ENCODE measurements at regions not wholly inside any gene's neighbourhood (a gene's known extent, or its start where the extent isn't known, plus 50 kb on each side); places are given as distances from the start of the nearest gene placed in this dataset.

DNA sequence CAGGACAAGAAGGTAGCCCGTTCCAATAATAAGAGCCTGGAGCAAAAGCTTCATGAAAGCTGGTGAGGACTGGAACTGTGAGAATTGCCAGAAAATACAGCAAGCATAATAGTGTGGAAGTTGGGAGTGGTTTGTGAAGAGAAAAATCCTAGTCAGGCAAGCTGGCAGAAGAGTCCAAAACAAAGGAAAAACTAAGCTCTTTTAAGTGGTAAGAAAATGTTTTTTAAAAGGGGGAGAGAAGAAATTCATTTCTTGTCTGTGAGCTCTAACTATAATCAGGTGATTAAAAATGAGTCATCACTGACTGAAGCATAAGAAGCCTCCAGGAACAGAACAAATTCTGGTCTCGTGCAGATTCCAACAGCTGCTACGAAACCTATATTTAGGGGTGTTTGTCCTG lies 102.6 kb downstream of the CAAP1 start:
- Histone ChIP-seq H3K27me3 (ENCODE audit: control insufficient read depth, insufficient read depth, low read length) (no peaks in the 10 kb centered on the region), H3K4me1 (ENCODE audit: control insufficient read depth, insufficient read depth, low read length) (no peaks in the 10 kb centered on the region), H3K4me3 (ENCODE audit: low read depth in 2 of 2, low read length in 2 of 2) (no peak overlapping the region), H3K9me3 (ENCODE audit: control insufficient read depth, insufficient read depth, low read depth, low read length) (no peaks in the 10 kb centered on the region), H3K36me3 (ENCODE audit: control insufficient read depth, insufficient read depth, low read length) (no peaks in the 10 kb centered on the region), H3K27ac (ENCODE audit: low read length) (no peak overlapping the region)
- BruUV-seq (replicated peaks): no TSS peak
- ATAC-seq (no peak), DNase-seq (ENCODE audit: low read depth, low spot score) (no peak)
- CTCF ChIA-PET: no interaction called here
- intact Hi-C loops (cut with micrococcal nuclease; ENCODE audit: unreplicated experiment) (no loop called here), in situ Hi-C loops (cut with HindIII; ENCODE audit: low pct_unique_long_range_greater_than_20kb, low sequenced_read_pairs) (no loop called here)
- POLR2A ChIA-PET: interaction anchor here (0.6 kb wide), 1 partner anchor 828 kb away, joined by 5 read pairs; no protein-coding TSS in a partner anchor
- no peak for TF ChIP-seq SIN3A (IDR thresholded peaks at IDR 0.05; ENCODE audit: borderline replicate concordance, insufficient read depth, low read depth, low read length)
- TF ChIP-seq, protein P1, sequence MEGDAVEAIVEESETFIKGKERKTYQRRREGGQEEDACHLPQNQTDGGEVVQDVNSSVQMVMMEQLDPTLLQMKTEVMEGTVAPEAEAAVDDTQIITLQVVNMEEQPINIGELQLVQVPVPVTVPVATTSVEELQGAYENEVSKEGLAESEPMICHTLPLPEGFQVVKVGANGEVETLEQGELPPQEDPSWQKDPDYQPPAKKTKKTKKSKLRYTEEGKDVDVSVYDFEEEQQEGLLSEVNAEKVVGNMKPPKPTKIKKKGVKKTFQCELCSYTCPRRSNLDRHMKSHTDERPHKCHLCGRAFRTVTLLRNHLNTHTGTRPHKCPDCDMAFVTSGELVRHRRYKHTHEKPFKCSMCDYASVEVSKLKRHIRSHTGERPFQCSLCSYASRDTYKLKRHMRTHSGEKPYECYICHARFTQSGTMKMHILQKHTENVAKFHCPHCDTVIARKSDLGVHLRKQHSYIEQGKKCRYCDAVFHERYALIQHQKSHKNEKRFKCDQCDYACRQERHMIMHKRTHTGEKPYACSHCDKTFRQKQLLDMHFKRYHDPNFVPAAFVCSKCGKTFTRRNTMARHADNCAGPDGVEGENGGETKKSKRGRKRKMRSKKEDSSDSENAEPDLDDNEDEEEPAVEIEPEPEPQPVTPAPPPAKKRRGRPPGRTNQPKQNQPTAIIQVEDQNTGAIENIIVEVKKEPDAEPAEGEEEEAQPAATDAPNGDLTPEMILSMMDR (IDR thresholded peaks at IDR 0.05): no peak
- no peak for TF ChIP-seq POLR2AphosphoS5 (IDR thresholded peaks at IDR 0.05; ENCODE audit: low read depth, low read length)
- TF ChIP-seq, protein P2, sequence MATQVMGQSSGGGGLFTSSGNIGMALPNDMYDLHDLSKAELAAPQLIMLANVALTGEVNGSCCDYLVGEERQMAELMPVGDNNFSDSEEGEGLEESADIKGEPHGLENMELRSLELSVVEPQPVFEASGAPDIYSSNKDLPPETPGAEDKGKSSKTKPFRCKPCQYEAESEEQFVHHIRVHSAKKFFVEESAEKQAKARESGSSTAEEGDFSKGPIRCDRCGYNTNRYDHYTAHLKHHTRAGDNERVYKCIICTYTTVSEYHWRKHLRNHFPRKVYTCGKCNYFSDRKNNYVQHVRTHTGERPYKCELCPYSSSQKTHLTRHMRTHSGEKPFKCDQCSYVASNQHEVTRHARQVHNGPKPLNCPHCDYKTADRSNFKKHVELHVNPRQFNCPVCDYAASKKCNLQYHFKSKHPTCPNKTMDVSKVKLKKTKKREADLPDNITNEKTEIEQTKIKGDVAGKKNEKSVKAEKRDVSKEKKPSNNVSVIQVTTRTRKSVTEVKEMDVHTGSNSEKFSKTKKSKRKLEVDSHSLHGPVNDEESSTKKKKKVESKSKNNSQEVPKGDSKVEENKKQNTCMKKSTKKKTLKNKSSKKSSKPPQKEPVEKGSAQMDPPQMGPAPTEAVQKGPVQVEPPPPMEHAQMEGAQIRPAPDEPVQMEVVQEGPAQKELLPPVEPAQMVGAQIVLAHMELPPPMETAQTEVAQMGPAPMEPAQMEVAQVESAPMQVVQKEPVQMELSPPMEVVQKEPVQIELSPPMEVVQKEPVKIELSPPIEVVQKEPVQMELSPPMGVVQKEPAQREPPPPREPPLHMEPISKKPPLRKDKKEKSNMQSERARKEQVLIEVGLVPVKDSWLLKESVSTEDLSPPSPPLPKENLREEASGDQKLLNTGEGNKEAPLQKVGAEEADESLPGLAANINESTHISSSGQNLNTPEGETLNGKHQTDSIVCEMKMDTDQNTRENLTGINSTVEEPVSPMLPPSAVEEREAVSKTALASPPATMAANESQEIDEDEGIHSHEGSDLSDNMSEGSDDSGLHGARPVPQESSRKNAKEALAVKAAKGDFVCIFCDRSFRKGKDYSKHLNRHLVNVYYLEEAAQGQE (IDR thresholded peaks at IDR 0.05; ENCODE audit: insufficient read depth in 1 of 2, low read depth in 2 of 2, low read length in 1 of 2): no peak
- no peak for TF ChIP-seq TCF7L2 (IDR thresholded peaks at IDR 0.05; ENCODE audit: low read depth, low read length)

DNA sequence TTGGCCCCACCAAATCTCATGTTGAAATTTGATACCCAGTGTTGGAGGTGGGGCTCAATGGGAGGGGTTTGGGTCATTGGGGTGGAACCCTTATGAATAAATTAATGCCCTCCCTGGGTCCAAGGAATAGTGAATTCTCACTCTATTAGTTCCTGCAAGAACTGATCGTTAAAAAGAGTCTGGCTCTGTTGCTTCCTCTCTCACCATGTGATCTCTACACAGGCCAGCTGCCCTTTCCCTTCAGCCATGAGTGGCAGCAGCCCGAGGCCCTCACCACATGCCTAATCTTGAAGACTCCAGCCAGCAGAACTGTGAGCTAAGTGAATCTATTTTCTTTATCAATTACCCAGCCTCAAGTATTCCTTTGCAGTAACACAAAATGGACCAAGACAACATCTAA lies 106.0 kb downstream of the CAAP1 start:
- no peak overlapping the region for H3K4me3 ChIP-seq (ENCODE audit: low read depth in 2 of 2, low read length in 2 of 2)
- no peak overlapping the region for H3K27ac ChIP-seq (ENCODE audit: low read length)
- in situ Hi-C loops (cut with HindIII; ENCODE audit: low pct_unique_long_range_greater_than_20kb, low sequenced_read_pairs): no loop called here
- ATAC-seq: no peak
- ChIA-PET CTCF (no interaction called here), POLR2A (no interaction called here)
- H3K27me3 ChIP-seq (ENCODE audit: control insufficient read depth, insufficient read depth, low read length): no peaks in the 10 kb centered on the region
- H3K4me1 ChIP-seq (ENCODE audit: control insufficient read depth, insufficient read depth, low read length): no peaks in the 10 kb centered on the region
- BruUV-seq (replicated peaks): no TSS peak
- H3K9me3 ChIP-seq (ENCODE audit: control insufficient read depth, insufficient read depth, low read depth, low read length): no peaks in the 10 kb centered on the region
- no peak for DNase-seq (ENCODE audit: low read depth, low spot score)
- intact Hi-C loops (cut with micrococcal nuclease; ENCODE audit: unreplicated experiment): no loop called here
- no peak for TF ChIP-seq TCF7L2 (IDR thresholded peaks at IDR 0.05; ENCODE audit: low read depth, low read length)
- no peak for TF ChIP-seq SIN3A (IDR thresholded peaks at IDR 0.05; ENCODE audit: borderline replicate concordance, insufficient read depth, low read depth, low read length)
- TF ChIP-seq, protein P2 (IDR thresholded peaks at IDR 0.05; ENCODE audit: insufficient read depth in 1 of 2, low read depth in 2 of 2, low read length in 1 of 2): no peak
- TF ChIP-seq, protein P1 (IDR thresholded peaks at IDR 0.05): no peak
- no peak for TF ChIP-seq POLR2AphosphoS5 (IDR thresholded peaks at IDR 0.05; ENCODE audit: low read depth, low read length)
- no peaks in the 10 kb centered on the region for H3K36me3 ChIP-seq (ENCODE audit: control insufficient read depth, insufficient read depth, low read length)
